GM19328 (cell line): ENCODE measurements at regions not wholly inside any gene's neighbourhood (a gene's known extent, or its start where the extent isn't known, plus 50 kb on each side); places are given as distances from the start of the nearest gene placed in this dataset.

Source experiments
- ATAC-seq: cut with Tn5 transposase; IDR thresholded peaks from one replicate; pipeline ENCODE4 v1.9.1; 2021; ENCODE audit warnings: mild to moderate bottlenecking, moderate library complexity; ENCODE audit not compliant: unreplicated experiment

- no peak for ATAC-seq
Measured at GRCh38 chr14:31943217-31943799, 133.8 kb upstream of the ARHGAP5 start.

GRCh38 chr14:31943861-31944255 lies 133.2 kb upstream of the ARHGAP5 start:
- ATAC-seq = no peak

- no peak for ATAC-seq
Measured at GRCh38 chr14:31944256-31945073, 132.6 kb upstream of the ARHGAP5 start.

- no peak for ATAC-seq
Measured at GRCh38 chr14:31945074-31945613, 132.0 kb upstream of the ARHGAP5 start.

GRCh38 chr14:31945701-31946100 lies 131.4 kb upstream of the ARHGAP5 start:
- ATAC-seq = no peak

- no peak for ATAC-seq
Measured at GRCh38 chr14:31947076-31947475, 130.0 kb upstream of the ARHGAP5 start.

GRCh38 chr14:31947680-31948595 lies 129.2 kb upstream of the ARHGAP5 start:
- ATAC-seq = no peak

GRCh38 chr14:31949709-31950108 lies 127.4 kb upstream of the ARHGAP5 start:
- no peak for ATAC-seq

- ATAC-seq = no peak
Measured at GRCh38 chr14:31950331-31950730, 126.8 kb upstream of the ARHGAP5 start.

GRCh38 chr14:31950764-31951637 lies 126.1 kb upstream of the ARHGAP5 start:
- no peak for ATAC-seq

GRCh38 chr14:31951638-31951964 lies 125.5 kb upstream of the ARHGAP5 start:
- ATAC-seq = no peak

- ATAC-seq = no peak
Measured at GRCh38 chr14:31952573-31952972, 124.5 kb upstream of the ARHGAP5 start.

GRCh38 chr14:31953210-31953609 lies 123.9 kb upstream of the ARHGAP5 start:
- ATAC-seq = no peak

- ATAC-seq = no peak
Measured at GRCh38 chr14:31954991-31955390, 122.1 kb upstream of the ARHGAP5 start.

- no peak for ATAC-seq
Measured at GRCh38 chr14:31955936-31956579, 121.0 kb upstream of the ARHGAP5 start.

GRCh38 chr14:31957565-31957964 lies 119.5 kb upstream of the ARHGAP5 start:
- ATAC-seq = no peak

- ATAC-seq = no peak
Measured at GRCh38 chr14:31960039-31960438, 117.1 kb upstream of the ARHGAP5 start.

GRCh38 chr14:31961896-31962295 lies 115.2 kb upstream of the ARHGAP5 start:
- no peak for ATAC-seq

GRCh38 chr14:31962920-31963319 lies 114.2 kb upstream of the ARHGAP5 start:
- ATAC-seq = no peak

GRCh38 chr14:31963587-31963986 lies 113.5 kb upstream of the ARHGAP5 start:
- ATAC-seq = no peak
